Stimulated activated CD4-positive, alpha-beta T cell treated with anti-CD3 and anti-CD28 coated beads, TNF-alpha, amount 100 ng/mL, for 24 hours (primary cell): ENCODE measurements at regions not wholly inside any gene's neighbourhood (a gene's known extent, or its start where the extent isn't known, plus 50 kb on each side); places are given as distances from the start of the nearest gene placed in this dataset.
A peak's percentile ranks its signal among the peaks of the same experiment; 100 is the strongest.

Source experiments
- DNase-seq, 3 experiments: peaks; one replicate each; pipeline ENCODE4 v3.0.0-alpha.2; 2020; ENCODE audit warnings: low read depth in 3 of 3

DNA sequence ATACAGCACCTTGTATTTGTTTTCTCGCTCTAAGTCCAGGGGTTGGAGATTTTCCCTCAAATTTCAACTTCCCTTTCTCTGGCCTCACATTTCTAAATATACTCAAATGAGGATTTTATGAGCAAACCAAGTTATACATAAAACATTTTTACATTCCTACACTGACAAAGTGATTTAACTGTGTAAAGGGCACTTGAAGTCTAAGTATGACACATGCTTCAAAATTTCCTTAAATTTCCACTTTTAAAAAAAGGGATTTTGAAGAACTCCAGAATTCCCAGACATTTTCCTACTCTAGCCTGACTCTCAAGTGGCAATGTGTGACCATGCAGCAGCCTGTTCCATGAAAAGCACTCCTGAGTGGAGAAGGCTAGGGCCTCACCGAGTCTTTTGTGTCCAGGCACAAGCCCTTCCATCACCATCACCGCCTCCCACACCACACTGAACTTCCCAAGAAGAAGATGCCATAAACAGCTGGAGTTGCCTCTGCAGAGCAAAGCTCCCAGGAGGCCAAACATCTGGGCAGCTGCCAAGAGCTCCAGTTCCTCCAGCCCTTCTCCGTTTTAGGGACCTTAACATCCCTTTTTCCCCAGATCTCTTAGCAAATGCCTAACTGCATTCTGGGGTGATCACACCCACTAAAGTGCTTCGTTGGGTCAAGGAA, 68.9 kb downstream of the NCR2 start:
- no peak for DNase-seq

DNA sequence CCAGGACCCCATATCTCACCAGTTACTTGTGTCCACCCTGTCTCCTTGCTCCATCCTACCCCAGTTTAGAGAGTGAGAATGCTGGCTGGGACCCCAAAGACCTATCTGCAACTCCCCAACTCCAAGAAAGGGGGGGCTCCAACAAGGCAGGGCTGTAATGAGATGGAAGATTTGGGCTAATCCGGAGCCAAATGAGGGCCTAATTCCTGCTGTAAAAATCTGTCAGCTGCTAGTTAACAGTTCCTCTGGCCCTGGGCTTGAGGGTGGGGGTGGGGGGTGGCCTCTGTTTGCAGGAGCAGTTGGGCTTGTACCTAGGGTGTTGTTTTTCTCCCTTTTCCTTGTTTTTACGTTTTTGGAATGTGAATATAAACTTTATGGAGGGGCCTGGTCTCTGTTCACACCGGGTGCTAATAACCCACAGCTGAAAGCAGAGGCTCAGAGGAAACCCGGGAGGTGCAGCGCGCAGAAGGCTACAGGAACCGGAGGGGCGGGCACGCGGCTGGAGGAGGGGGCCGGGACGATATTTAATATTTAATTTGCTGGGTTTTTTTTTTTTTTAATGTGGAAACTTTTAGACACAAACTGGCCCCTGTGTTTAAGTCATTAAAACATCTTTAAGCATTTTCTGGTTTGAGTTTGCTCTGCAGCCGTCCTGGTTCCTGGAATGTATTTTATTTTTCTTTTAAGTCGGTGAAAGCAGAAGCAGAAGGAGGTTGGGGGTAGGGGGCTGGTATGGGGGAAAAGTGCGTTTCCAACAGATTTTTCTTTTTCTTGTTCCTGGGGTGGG, 70.7 kb downstream of the NCR2 start:
- no peak for DNase-seq

DNA sequence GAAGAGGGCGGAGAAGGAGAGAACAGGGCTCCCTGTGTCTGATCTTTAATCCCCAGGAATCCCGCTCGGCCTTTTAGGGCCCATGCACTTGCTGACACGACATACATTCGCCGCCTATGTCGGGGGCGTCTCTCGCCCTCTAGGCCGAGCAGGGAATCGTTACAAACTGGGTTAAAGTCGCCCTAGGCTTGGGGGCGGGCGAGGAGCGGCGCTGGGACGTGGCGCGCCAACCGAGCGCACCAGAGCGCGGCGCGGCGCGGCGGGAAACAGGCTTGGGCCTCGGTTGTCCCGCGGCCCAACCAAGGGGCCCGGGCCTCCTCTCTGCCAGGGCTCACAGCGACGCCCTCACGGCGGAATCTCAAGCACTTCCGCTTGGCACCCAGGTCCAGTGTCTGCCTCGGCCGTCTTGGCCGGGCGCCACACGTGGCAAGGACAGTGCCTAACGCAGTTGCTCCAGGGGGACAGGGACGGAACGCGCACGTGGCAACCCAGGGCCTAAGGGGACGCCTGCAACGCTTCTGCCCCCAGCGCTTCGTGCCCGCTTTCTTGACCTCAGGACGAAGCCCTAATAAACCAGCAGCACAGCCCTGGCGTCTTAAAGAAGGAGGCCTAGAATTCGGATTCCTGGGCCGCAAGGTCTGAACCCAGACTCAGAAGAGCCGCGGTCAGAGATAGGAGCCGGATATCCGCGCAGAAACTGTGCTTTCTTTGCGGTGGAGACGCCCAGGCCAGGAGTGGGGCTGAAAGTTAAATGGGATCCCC, 71.5 kb downstream of the NCR2 start:
- no peak for DNase-seq

DNA sequence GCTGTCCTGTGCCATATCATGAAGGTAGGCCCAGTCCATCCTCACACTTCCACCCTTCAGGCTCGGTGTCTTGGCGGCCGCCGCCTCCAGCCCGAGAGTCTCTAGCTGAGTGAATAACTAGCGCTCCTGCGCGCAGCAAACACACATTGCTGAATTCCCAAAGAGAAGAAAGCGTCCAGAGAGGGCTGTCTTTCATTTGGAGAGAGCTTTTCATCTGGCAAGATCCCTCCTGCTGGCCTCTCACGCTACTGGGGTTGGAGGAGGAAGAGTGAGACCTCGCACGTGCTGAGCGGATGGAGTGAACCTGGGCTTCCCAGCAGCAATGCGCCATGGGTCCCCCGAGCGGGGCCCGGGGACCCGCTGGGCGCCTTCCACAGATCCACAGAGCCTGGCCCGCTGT, 73.2 kb downstream of the NCR2 start:
- no peak for DNase-seq

DNA sequence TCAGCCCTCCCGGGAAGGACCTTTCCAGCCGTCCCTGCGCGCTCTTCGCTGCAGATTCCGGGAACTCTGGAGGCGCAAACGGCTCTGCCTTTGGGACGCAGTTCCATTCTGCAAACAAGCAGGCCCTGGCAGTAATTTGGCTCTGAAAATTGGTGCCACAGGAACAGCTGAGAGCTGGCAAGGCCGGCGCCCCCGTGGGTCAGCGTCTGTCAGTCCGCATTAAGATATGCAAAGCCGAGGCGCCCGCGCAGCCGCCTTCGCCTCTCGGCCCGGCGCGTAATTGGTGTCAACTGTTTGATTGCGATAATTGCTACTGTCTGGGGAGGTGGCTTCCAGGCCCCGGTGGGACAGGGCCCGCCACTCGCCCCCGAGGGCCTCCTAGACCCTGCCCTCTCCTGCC, 73.6 kb downstream of the NCR2 start:
- no peak for DNase-seq

DNA sequence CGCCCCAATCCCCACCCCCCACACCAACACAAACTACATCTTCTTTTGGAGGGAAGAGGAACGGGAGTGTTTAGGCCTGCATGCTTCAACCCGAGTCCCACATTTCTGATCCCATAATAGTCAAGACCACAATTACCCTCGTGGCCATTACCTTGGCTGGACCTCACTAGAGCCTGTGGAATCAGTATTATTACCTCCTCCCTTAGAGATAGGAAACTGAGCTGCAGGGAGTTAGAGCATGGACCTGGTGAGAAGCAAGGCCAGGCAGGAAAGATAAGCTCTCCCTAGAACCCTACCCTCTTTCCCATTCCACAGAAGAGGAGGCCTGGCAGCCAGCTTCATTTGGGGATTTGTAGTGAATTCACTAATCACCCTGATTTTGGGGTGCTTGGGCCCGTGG, 74.1 kb downstream of the NCR2 start:
- DNase-seq = no peak

DNA sequence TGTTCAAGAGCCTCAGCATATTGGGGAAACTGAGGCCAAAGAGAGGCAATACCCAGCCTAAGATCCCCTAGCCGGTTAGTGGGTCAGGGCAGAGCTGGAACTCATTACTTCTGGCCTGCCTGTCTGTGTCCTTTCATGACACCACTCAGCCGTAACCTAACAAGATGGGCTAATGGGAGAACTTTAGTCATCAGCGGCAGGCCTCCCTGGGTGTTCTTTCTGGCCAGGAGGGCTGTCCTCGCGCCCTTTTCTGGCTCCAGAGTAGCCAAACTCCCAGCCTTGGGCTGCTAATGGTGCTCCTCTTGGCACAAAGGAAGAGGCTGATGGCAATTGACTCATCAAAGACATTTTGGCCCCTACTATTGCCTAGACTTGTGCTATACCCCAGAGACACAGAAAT, 76.6 kb downstream of the NCR2 start:
- no peak for DNase-seq

DNA sequence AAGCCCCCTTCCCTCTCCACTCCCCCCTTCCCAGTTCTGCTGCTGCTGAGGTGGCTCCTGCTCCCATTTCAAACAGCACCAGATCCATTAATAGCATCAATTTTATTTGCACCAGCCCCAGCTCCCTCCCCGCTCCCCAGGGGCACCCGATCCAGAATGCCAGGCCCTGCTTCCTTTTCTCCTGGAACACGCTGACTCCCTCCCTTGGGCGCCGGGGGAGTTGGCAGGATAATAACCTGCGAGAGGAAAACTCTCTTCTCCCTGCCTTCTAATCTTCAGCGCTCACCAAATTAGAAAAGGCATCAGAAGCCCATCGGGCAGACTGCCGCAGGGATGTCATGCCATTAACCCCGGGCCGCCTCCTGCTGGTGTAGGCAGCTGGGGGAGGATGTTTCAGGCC, 77.8 kb downstream of the NCR2 start:
- no peak for DNase-seq

DNA sequence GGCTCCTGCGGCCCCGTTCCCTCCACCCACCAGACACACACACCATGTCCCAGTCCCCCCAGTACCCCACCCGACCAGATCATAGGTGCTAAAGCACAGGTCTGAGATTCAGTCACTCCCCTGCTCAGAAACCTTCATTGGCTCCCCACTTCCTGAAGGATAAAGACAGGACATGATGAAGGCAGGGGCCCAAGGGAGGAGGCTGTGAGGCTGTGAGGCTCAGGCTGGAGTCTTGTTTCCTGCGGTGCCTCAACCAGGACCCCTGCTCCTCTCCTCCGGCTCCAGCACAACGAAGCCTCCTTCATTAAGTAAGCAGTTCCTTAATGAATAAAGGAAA, 81.1 kb downstream of the NCR2 start:
- DNase-seq = no peak

DNA sequence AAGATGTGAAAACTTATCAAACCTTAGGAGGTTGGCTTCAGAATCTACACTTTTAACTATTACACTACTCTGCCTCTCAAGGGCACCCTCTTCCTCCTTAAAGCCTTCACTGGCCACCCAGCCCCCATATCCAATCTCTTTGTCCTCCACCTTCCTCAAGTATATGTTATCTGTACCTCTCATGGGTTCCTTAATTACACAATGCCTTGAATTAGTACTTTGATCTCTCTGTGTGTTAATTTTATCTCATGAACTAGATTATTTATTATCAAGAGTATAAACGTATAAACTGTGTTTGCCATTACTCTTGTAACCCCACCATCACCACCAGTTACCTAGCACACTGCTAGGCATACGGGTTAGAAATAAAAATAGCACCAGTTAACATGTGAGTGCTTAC, 83.3 kb downstream of the NCR2 start:
- DNase-seq = no peak

DNA sequence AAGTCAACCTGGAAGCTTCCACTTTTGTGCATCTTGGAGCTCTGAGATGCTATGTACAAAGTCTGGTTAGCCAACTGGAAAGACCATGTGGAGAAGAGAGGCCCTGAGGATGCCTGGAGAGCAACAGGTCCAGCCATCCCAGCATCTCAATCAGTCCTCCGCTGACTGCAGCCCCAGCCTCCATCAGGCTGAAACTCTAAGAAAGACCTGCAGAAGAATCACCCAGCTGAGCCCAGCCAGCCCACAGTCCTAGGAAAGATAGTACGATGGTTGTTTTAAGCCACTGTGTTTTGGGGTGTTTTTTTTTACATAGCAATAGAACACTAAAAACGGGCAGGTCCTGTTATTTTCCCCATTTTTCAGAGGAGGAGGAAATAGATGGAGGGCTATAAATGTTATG, 84.0 kb downstream of the NCR2 start:
- no peak for DNase-seq

DNA sequence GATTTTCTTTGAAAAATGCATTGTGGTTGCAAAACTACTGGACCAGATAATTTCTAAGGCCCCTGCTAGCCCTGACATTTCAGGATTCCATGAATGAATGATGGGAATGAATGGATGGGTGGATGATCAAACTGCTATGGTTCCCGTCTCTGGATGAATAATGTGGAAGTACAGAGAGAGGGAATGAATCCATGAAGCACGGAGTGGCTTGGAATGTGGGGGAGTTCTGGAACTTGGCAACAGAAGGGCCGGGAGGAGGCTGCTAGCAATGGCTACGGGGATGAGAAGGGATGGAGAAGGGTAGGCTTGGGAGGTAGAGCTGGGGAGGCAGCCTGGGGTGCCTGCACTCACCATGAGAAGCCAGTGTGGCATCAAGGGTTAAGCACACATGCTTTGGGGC, 84.8 kb downstream of the NCR2 start:
- DNase-seq = no peak

DNA sequence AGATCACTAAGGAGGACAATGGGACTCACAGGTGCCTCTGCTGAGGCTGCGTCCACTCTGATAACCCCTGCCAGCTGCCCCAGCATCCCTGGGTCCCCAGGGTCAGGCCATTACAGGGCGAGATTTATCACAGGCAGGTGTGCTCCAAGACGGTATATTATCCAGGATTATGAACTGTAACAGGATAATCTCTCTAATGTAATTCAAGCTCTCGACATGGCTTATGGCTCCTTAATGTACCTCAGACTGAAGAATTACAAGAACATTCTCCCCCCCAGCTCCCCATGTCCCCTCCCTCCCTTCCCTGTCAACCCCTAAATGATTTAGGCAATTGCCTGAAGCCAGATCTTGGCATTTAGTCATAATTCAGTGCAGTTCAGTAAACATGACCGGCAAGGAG, 86.8 kb downstream of the NCR2 start:
- DNase-seq = no peak

DNA sequence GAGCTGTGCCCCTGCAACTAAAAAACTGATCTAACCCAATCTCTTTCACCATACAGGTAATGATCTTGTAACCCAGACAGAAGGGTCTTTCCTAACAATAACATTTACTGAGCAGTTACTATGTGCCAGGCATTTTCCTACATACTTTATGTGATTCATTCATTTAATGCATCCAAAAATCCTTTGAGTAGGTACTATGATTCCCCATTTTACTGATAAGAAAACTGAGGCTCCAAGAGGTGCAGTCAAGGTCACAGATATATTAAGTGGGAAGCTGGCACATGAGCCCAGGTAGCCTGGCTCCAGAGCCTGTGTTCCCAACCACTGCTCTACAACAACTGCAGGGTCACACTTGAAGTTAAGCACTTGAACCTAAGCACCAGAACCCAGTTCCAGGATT, 87.6 kb downstream of the NCR2 start:
- DNase-seq = no peak

DNA sequence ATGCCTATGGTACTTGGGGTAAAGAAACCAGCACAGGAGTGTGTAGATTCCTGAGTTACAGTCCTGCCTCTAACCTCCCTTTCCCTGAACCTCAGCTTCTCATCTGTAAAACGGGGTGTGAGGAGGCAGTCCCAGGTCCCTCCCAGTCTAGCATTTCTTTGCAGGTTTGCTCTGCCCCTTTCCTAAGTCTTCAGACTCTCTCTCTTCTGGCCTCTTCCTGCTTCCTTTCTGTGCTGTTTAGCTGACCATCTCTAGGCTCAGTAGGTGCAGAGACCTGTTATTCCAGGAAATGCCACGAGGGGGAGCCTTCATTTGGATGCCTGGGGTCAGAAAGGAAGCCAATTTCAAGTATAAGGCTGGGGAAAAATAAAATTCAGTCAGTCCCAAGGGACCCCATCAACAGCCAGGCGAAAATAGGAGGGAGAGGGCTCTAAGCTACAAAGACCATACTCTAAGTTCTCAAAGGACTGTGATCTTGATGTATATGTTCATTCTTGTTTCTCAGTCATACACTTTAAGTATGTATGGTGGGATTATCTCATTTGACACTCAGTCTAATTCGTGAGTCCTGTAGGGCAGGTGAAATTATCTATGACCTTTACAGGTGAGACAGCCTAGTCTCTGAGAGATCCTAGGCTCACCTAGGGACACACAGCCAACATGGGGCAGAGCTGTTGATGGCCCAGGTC, 89.1 kb downstream of the NCR2 start:
- peak; percentile 64 to 75 (median 73) for DNase-seq

DNA sequence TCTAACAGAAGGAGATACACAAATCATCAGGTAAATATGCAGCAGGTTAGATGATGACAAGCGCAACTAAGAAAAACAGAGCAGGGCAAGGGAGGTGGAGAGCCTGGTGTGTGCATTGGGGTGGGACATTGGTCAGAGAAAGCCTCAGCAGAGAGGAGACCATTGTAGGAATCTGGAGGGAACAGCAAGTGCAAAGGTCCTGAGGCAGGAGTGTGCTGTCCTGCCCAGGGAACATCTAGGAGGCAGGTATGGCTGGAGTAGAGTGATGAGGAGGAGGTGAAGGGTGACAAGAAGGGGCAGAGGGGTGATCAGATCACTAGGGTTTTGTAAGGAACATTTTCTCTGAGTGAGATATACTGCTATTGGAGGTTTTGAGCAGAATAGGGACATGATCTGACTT, 90.1 kb downstream of the NCR2 start:
- DNase-seq = no peak

DNA sequence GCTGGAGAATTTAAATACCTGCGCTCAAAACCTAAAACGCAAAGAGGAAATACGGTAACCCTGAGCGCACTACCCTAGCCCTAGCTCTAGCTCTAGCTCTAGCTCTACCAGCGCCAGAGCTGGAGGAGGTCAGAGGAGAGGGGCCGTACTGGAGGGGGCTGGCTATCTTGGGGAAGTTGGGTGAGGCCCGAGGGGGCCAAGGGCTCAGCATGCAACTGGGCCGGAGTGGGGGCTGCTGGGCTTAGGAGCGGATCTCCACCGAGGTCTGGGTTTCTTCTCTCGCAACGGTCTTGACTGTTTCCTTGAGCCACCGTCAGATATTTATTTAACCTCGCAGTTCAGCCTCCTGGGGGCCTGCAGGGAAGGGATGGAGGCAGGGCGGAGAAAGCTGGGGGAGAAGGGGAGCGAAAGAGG, 91.0 kb downstream of the NCR2 start:
- DNase-seq = no peak

DNA sequence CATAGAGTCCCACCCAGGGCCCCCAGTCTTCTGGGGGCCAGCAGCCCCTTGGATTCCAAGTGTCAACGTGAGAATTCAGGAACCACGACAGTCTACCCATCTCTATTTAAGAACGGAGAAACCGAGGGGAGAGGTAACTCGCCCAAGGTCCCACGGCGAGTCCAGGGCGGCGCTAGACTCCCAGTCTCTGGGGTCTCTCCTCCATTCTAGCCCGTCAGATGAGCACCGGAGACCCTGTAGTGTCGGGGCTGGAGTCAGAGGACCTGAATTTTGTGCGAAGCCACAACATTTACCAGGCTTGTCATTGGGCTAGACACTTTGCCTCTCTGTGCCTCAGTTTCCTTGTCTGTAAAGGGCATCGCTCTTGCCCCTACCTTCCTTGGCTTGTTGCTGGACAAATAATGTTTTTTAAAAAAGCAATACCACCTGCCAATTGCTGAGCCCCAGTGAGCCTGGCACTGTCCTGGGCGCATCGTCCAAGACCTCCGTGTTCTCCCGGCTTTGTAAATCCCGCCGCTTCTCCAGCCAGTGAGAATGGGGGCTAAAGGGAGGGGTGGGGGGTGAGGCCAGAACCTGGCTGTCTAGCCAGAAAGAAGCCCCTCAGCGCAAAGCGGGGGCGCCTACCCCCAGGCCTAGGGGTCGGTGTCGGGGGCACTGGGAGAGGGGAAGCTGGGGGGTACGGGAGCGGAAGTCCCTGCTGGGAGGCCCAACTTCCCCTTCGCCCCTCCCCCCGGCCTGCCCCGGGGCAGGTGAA, 91.7 kb downstream of the NCR2 start:
- DNase-seq = no peak

DNA sequence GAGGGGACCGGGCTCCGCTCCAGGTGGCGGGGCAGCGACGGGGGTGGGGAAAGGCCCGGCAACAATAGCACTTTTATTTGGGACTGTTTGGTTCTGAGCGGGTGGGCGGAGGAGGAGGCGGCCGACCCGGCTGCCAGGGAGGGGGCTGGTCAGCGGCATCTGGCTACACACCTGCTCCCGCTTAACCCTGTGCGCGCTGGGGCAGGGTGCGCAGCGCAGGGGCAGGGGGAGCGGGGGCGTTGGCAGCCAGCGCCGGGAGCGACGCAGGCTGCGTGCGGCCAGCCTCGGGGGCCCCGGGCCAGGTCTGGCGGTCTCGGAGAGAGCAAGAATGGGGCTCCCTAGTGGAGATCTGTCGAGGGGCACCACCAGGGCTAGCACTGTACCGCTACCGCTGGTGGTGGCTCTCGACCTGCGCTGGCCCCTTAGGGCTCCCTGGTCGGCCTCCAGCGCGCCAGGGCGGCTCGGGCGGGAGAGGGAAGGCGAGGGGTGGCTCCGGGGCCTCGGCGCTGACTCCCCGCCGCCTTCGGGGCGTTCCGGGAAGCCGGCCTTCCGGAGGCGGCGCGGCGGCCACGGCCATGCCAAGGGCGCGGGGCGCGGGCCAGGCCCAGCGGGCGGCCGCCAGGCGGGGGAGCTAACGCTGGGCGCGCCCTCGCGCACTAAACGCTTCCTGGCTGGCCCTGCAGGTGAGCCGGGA, 92.4 kb downstream of the NCR2 start:
- peak in 1 of 3 experiments; percentile 17 for DNase-seq

DNA sequence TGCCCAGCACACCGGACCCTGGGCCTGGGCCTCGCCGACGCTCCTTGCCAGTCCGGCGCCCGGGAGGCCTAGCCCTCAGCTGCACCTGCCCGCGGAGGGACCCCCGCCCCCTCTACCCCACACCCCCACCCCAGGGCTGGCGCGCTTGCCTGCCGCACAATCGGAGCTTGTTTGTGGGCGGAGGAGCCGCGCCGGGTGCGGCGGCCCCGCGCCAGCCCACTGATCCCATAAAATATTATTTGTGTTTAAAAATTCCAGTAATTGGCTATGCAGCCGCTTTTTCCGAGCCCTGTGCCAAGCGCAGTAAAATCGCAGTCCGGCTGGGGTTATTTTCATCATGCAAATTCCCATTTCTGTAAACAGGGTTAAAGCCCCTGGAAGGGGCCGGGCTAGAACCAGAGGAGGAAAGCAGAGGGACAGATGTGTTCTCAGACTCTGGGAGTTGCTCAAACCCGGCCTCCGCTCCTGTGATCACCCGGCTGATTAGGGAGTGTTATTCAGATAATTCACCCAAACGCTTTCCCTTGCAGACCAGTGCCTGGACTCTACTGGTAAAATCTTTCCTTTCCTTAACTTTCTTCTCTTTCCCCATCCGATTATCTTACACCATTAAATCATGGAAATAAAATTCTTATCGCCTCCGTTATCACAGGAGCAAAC, 93.1 kb downstream of the NCR2 start:
- DNase-seq = no peak
